Mucosa of descending colon (tissue), 3 donors: ENCODE measurements at regions not wholly inside any gene's neighbourhood (a gene's known extent, or its start where the extent isn't known, plus 50 kb on each side); places are given as distances from the start of the nearest gene placed in this dataset.

ENCODE experiments used
- ATAC-seq: fragments of 200-7000 bp; cut with Tn5 transposase; one replicate; pipeline ENCODE4 v1.9.1; 2020; ENCODE audit warnings: mild to moderate bottlenecking, moderate library complexity
- DNase-seq, 3 donors: peaks; one replicate each; pipeline ENCODE4 v3.0.0-alpha.2; 2020
- H3K36me3 ChIP-seq: fragments of 200-600 bp; one replicate; pipeline ENCODE4 v1.8.0; 2021; ENCODE audit warnings: low read depth, mild to moderate bottlenecking
- H3K4me1 ChIP-seq: fragments of 200-600 bp; one replicate; pipeline ENCODE4 v1.8.0; 2021; ENCODE audit warnings: low read depth, mild to moderate bottlenecking
- H3K4me3 ChIP-seq: fragments of 200-600 bp; one replicate; pipeline ENCODE4 v1.8.0; 2021; ENCODE audit warnings: mild to moderate bottlenecking
- H3K9me3 ChIP-seq: fragments of 200-600 bp; one replicate; pipeline ENCODE4 v1.8.0; 2021; ENCODE audit warnings: mild to moderate bottlenecking
- intact Hi-C, 2 donors: fragments of 100-400 bp; cut with DNase I in 1 of 2; cut with micrococcal nuclease in 1 of 2; formaldehyde crosslinking; loops; one replicate each; pipeline versions ENCODE4 v1.11.0 to v1.11.1; 2022; cut with DNase I, micrococcal nuclease
- TF ChIP-seq, protein P1 (sequence below): fragments of 200-600 bp; IDR thresholded peaks from one replicate; pipeline ENCODE4 v1.8.0; 2022; ENCODE audit warnings: antibody characterized with exemption, mild to moderate bottlenecking
- donor health status: DM: no; HTN: no; CAD: no; lungs with moderate emphysema.
- donor health status: DM: no; HTN: no; CAD: no.
- donor health status: DM: no; HTN: yes; CAD: no.

GRCh38 chr20:53749499-53749898 is 155.9 kb upstream of the ZNF217 start:
- H3K9me3 ChIP-seq: no peaks in the 10 kb centered on the region
- ATAC-seq (no peak), DNase-seq (no peak)
- intact Hi-C loops: no loop called here
- TF ChIP-seq, protein P1, sequence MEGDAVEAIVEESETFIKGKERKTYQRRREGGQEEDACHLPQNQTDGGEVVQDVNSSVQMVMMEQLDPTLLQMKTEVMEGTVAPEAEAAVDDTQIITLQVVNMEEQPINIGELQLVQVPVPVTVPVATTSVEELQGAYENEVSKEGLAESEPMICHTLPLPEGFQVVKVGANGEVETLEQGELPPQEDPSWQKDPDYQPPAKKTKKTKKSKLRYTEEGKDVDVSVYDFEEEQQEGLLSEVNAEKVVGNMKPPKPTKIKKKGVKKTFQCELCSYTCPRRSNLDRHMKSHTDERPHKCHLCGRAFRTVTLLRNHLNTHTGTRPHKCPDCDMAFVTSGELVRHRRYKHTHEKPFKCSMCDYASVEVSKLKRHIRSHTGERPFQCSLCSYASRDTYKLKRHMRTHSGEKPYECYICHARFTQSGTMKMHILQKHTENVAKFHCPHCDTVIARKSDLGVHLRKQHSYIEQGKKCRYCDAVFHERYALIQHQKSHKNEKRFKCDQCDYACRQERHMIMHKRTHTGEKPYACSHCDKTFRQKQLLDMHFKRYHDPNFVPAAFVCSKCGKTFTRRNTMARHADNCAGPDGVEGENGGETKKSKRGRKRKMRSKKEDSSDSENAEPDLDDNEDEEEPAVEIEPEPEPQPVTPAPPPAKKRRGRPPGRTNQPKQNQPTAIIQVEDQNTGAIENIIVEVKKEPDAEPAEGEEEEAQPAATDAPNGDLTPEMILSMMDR: no peak
- no peak overlapping the region for H3K4me3 ChIP-seq
- H3K4me1 ChIP-seq: peaks cover 28% of the 10 kb centered on the region
- H3K36me3 ChIP-seq: no peaks in the 10 kb centered on the region

DNA sequence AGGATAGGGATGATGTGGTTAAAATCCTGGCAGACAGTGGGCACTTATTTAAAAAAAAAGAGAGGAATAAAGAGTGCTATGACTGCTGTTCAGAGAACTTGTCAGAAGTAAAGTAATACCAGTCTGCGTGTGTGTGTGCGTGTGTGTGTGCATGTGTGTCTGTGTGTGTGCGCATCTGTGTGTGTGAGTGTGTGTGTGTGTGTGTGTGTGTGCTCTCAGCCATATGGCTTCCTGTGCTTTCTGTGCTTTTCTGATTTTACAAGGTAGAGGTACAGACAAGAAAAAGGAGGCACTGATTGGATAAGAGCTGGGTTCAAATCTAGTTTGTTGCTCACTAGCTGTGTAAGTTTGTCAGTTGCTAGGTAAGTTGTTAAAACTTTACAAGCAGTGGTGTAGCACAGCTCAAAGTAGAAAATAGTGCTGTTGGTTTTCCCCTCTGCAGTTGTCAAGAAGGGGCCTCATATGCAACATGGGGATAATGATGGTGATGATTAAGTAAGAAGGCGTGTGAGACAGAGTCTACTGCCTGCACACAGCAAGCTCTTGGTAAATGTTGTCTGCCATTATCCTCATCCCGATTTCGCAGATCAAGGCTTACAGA is 155.3 kb upstream of the ZNF217 start:
- Histone ChIP-seq H3K4me3 (no peak overlapping the region), H3K9me3 (no peaks in the 10 kb centered on the region), H3K4me1 (peaks cover 23% of the 10 kb centered on the region), H3K36me3 (no peaks in the 10 kb centered on the region)
- no peak for ATAC-seq
- DNase-seq: no peak
- intact Hi-C loops: no loop called here
- TF ChIP-seq, protein P1: no peak

- Histone ChIP-seq H3K9me3 (no peaks in the 10 kb centered on the region), H3K36me3 (no peaks in the 10 kb centered on the region), H3K4me3 (no peak overlapping the region), H3K4me1 (peaks cover 20% of the 10 kb centered on the region)
- peak; percentile 72 for ATAC-seq
- intact Hi-C loops: no loop called here
- peak in 1 of 3 donors; percentile 38 for DNase-seq
- TF ChIP-seq, protein P1: no peak
These were observed 154.5 kb upstream of the ZNF217 start for GRCh38 chr20:53748176-53748575.

DNA sequence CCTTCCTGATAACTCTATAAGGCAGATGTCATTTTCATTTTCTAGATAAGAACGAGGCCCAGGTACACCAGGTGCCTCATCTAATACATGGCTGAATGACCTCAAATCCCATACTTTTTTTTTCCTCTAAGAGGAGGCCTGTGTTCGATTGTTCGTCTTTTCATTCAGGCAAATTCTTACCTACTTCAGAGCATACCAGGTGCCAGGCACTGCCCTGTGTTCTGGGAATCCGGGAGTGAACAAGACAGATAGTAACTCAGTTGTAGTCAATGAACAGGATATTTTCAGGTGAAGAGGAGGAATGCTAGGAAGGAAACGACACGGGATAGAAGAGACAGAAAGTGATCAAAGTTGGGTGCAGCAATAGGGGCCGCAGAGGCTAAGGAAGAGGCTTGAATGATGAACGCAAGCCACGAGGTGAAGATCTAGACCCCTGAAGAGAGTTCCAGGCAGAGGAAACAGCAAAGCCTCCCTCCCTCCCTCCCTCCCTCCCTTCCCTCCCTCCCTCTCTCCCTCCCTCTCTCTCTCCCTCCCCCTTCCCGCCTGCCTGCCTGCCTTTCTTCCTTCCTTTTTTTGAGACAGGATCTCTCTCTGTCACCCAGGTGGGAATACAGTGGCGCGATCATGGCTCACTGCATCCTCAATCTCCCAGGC is 150.1 kb upstream of the ZNF217 start:
- H3K9me3 ChIP-seq: no peaks in the 10 kb centered on the region
- no peaks in the 10 kb centered on the region for H3K36me3 ChIP-seq
- H3K4me3 ChIP-seq: no peak overlapping the region
- TF ChIP-seq, protein P1: no peak
- DNase-seq (no peak), ATAC-seq (no peak)
- H3K4me1 ChIP-seq: peaks cover 4% of the 10 kb centered on the region
- intact Hi-C loops: no loop called here

DNA sequence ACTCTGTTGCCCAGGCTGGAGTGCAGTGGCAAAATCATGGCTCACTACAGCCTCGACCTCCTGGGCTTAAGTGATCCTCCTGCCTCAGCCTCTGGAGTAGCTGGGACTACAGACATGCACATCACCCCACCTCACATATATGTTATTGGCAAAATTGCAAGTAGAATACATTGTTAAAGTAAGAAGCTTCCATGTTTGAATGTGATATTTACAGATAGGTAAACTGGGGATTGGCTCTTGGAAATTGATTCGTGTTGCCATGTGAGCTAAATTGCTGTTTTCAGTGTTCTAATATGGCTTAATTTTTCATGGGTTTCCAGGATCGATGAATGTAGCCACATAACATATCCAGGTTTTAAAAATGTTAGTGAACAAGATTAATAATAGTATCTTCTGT is 149.0 kb upstream of the ZNF217 start:
- ATAC-seq (no peak), DNase-seq (no peak)
- Histone ChIP-seq H3K36me3 (no peaks in the 10 kb centered on the region), H3K9me3 (no peaks in the 10 kb centered on the region), H3K4me3 (no peak overlapping the region), H3K4me1 (peaks cover 10% of the 10 kb centered on the region)
- TF ChIP-seq, protein P1: no peak
- intact Hi-C loops: no loop called here
